IPS-18a (cell line): ENCODE measurements at regions not wholly inside any gene's neighbourhood (a gene's known extent, or its start where the extent isn't known, plus 50 kb on each side); places are given as distances from the start of the nearest gene placed in this dataset.

ENCODE experiments used
- H3K27ac ChIP-seq: one replicate; pipeline ENCODE4 v1.5.1; 2013; ENCODE audit warnings: low read length
- H3K27me3 ChIP-seq: one replicate; pipeline ENCODE4 v1.6.1; 2013; ENCODE audit warnings: mild to moderate bottlenecking, low read length; ENCODE audit not compliant: control insufficient read depth, insufficient read depth
- H3K36me3 ChIP-seq: one replicate; pipeline ENCODE4 v1.6.1; 2013; ENCODE audit warnings: low read depth, low read length; ENCODE audit not compliant: control insufficient read depth
- H3K4me1 ChIP-seq: one replicate; pipeline ENCODE4 v1.6.1; 2013; ENCODE audit warnings: low read depth, low read length; ENCODE audit not compliant: control insufficient read depth
- H3K4me3 ChIP-seq: one replicate; pipeline ENCODE4 v1.5.1; 2013; ENCODE audit warnings: low read length
- H3K9ac ChIP-seq: one replicate; pipeline ENCODE4 v1.6.1; 2013; ENCODE audit warnings: mild to moderate bottlenecking, low read length, moderate library complexity
- H3K9me3 ChIP-seq: one replicate; pipeline ENCODE4 v1.6.1; 2013; ENCODE audit warnings: low read depth, low read length; ENCODE audit not compliant: control insufficient read depth

DNA sequence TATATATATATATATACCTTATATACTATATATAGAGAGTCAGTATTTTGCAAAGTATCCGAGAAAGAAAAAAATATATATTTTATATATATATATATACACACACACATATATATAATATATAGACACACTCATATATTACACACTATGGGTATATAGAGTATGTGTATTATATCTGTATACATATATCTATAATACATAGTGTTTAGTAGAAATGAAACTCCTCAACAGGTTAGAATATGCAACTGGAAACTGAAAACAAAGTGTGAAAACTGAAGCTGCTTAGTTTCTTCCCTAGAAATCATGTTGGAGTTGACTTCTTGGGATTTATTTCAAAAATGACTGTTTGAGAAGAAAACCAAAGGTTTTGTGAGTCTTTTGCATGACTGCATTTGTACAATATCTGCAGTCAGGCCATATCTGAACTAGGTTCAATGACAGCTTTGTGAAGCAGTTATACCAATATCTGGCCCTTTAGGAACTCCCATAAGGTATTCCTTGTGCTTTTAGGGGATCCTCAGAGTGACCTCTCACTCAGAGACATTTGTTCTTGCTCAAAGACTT, 284.1 kb downstream of the CASP12 start:
- no peak overlapping the region for H3K9ac ChIP-seq
- H3K27me3 ChIP-seq = no peaks in the 10 kb centered on the region
- H3K4me1 ChIP-seq = peaks cover 3% of the 10 kb centered on the region
- no peak overlapping the region for H3K4me3 ChIP-seq
- no peaks in the 10 kb centered on the region for H3K9me3 ChIP-seq
- no peak overlapping the region for H3K27ac ChIP-seq
- H3K36me3 ChIP-seq = no peaks in the 10 kb centered on the region

GRCh38 chr11:104610635-104611034, 287.6 kb downstream of the CASP12 start:
- H3K27ac ChIP-seq = no peak overlapping the region
- no peak overlapping the region for H3K9ac ChIP-seq
- no peaks in the 10 kb centered on the region for H3K36me3 ChIP-seq
- H3K4me1 ChIP-seq = peaks cover 3% of the 10 kb centered on the region
- H3K4me3 ChIP-seq = no peak overlapping the region
- no peaks in the 10 kb centered on the region for H3K9me3 ChIP-seq
- H3K27me3 ChIP-seq = no peaks in the 10 kb centered on the region

DNA sequence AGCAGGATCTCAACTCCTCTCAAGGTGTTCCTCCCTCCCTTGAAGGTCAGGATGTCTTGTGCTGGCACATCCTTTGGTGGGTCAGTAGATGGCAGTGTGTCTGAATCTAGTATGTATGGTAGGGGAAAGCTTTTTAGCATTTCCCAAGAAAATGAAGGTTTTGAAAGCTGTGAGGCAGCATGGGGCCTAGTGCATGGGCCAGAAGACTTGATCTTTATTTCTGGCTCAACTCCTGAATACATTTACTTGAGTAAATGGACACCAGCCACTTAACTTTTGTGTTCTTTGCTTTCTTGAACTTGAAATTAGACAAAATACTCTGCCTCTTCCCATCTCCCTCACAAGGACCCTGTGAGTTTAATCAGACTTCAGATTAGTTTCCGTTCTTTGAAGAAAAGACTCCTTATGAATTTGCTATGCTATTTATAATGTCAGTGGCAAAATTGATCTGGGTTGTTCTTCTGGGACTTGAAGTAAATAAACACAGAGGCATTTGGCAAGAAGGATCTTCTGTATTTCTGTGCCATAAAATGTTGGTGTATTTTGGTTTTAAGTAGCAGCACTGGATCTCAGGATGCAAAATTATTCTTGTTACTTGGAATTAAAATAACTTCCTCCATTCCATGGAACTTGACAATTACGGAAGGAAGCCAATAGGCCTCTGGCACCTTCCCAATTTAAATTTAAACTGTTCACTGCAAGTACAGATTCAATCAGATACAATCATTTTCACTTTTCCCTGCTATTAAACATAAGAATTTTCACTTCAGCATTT, 288.8 kb downstream of the CASP12 start:
- H3K4me1 ChIP-seq = peaks cover 3% of the 10 kb centered on the region
- H3K4me3 ChIP-seq = no peak overlapping the region
- no peak overlapping the region for H3K27ac ChIP-seq
- no peak overlapping the region for H3K9ac ChIP-seq
- no peaks in the 10 kb centered on the region for H3K27me3 ChIP-seq
- no peaks in the 10 kb centered on the region for H3K36me3 ChIP-seq
- H3K9me3 ChIP-seq = no peaks in the 10 kb centered on the region

- H3K27ac ChIP-seq = no peak overlapping the region
- no peak overlapping the region for H3K9ac ChIP-seq
- H3K36me3 ChIP-seq = no peaks in the 10 kb centered on the region
- H3K27me3 ChIP-seq = no peaks in the 10 kb centered on the region
- H3K9me3 ChIP-seq = no peaks in the 10 kb centered on the region
- no peaks in the 10 kb centered on the region for H3K4me1 ChIP-seq
- H3K4me3 ChIP-seq = no peak overlapping the region
Measured at GRCh38 chr11:104602643-104603042, 295.6 kb downstream of the CASP12 start.

GRCh38 chr11:104594228-104594958, 303.9 kb downstream of the CASP12 start:
- Histone ChIP-seq H3K9me3 (no peaks in the 10 kb centered on the region), H3K4me3 (no peak overlapping the region), H3K27me3 (no peaks in the 10 kb centered on the region), H3K9ac (no peak overlapping the region), H3K36me3 (no peaks in the 10 kb centered on the region), H3K4me1 (no peaks in the 10 kb centered on the region), H3K27ac (no peak overlapping the region)

DNA sequence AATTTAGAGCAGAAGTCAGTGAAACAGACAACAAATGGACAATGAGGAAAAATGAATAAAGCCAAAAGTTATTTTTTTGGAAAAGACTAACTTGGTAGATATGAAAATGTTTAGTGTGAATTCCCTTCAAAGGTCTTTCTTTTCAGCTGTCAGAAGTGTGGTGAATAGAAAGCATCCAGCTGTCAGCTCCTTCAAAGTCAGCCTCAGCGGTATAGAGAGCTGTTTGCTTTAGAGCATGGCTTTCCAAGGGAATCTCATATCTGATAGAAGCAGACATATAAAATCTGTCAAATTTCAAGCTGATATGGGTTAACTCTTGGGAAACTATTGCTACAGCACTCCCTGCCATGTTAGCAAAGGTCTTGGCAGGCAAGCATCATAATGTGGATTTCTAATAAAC, 309.3 kb downstream of the CASP12 start:
- H3K9ac ChIP-seq = no peak overlapping the region
- no peaks in the 10 kb centered on the region for H3K9me3 ChIP-seq
- H3K27me3 ChIP-seq = no peaks in the 10 kb centered on the region
- H3K27ac ChIP-seq = no peak overlapping the region
- H3K4me1 ChIP-seq = no peaks in the 10 kb centered on the region
- no peaks in the 10 kb centered on the region for H3K36me3 ChIP-seq
- H3K4me3 ChIP-seq = no peak overlapping the region

DNA sequence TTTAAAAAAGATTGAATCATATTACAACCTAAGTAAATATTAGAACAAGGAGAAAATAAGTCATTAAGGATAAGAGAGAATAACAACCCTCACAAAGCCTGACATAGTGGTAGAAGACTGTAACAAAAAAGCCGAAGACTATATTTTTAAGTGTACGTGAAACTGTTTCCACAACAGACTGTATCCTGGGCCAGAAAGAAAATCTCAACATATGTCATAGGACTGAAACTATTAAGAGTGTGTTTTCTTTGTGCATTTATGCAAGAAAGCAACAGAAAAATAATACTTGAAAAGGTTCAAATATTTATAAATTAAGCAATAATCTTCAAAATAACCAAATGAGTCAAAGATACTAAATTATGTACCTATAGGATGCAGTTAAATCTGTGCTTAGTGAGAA, 309.8 kb downstream of the CASP12 start:
- Histone ChIP-seq H3K27ac (no peak overlapping the region), H3K9me3 (no peaks in the 10 kb centered on the region), H3K4me3 (no peak overlapping the region), H3K36me3 (no peaks in the 10 kb centered on the region), H3K4me1 (no peaks in the 10 kb centered on the region), H3K27me3 (no peaks in the 10 kb centered on the region), H3K9ac (no peak overlapping the region)

DNA sequence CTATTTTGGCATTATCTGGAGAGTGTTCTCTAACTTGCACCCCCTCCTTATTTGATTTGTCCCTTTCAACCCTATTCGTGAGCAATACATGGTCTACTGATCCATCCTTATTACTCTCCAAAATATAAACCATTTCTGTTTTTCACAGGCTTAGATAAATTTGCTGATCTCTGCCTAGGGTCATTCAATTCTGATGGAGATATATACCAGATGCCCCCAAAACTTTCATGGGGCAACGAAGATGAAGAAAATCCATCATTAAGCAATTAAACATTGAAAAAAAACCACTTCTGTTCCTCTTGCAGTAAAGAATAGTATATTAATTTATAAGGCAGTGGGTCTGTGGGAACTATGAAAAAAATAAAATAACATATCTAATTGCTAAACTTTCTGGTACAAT, 313.4 kb downstream of the CASP12 start:
- Histone ChIP-seq H3K27me3 (no peaks in the 10 kb centered on the region), H3K9me3 (no peaks in the 10 kb centered on the region), H3K27ac (no peak overlapping the region), H3K4me3 (no peak overlapping the region), H3K9ac (no peak overlapping the region), H3K36me3 (no peaks in the 10 kb centered on the region), H3K4me1 (peaks cover 22% of the 10 kb centered on the region)

DNA sequence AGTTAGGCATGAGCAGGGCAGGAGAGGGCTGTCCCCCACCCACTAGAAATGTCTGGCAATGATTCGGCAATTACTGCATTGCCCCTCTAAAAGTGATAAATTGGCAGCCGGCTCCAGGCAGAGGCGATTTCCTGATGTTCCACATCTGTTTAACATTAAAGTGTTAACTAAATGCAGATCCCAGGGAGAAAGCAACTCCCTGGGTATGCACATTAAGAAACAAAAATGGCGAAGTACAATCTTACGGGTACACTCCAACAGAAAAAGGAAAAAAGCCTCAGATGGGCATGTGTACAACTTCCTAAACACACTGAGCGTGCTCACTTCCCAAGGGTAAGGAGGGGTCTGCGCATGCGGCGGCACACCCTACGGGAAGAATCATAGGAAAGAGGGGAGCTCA, 314.4 kb downstream of the CASP12 start:
- H3K27ac ChIP-seq = no peak overlapping the region
- no peaks in the 10 kb centered on the region for H3K27me3 ChIP-seq
- H3K9ac ChIP-seq = no peak overlapping the region
- no peaks in the 10 kb centered on the region for H3K36me3 ChIP-seq
- H3K4me1 ChIP-seq = peaks cover 27% of the 10 kb centered on the region
- H3K9me3 ChIP-seq = no peaks in the 10 kb centered on the region
- no peak overlapping the region for H3K4me3 ChIP-seq

DNA sequence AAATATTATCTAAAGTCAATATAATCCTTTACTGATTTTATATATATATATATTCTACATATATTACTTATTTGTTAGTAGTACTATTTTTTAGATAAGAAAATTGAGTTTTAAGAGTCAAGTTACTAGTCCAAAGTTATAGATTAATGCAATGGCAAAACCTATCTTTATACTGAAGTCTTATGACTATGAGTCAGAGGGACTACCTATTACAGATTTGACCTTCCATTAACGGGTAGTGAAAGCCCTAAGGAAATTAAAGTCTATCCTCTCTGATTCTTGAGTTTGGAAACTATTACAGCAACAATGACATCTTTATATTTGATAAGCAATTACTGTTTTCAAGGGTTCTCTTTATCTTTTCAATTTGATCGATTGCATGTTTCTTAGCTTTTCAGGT, 315.8 kb downstream of the CASP12 start:
- Histone ChIP-seq H3K9me3 (no peaks in the 10 kb centered on the region), H3K9ac (no peak overlapping the region), H3K36me3 (no peaks in the 10 kb centered on the region), H3K4me1 (peaks cover 27% of the 10 kb centered on the region), H3K4me3 (no peak overlapping the region), H3K27me3 (no peaks in the 10 kb centered on the region), H3K27ac (no peak overlapping the region)

DNA sequence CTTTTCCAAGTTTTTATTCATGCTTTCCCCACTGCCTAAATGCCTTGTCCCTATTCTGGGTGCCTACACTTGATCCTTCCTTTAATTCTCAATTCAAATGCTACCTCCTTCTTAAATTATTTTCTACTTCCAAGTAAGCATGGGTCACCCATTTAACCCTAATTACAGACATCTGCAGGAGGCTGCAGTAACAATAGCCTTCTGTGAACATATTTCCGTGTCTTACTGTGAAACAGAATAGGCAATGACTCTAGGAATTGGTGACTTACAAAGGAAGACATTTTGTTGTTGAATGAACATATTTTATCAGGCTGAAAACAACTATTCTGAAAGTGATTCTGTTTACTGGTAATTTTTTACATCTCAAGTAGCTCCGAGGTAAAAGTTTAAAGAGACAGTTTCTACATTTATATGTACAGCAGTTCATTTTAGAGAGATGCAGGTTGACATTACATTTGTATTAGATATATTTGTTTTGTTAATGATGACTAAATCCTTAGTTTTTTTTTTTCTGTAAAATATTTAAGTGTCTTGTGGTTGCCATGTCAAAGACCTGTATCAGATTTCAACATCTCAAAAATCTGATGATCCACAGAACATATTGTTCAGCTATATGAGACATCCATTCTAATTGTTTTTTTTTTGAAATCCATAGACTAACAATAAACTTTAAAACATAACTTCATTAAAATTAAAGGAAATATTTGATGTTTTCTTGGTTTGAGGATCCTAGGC, 316.8 kb downstream of the CASP12 start:
- H3K4me3 ChIP-seq = peak overlapping the region; percentile 26
- no peaks in the 10 kb centered on the region for H3K27me3 ChIP-seq
- H3K9me3 ChIP-seq = no peaks in the 10 kb centered on the region
- peak overlapping the region; percentile 21 for H3K9ac ChIP-seq
- peak overlapping the region; percentile 88 for H3K27ac ChIP-seq
- no peaks in the 10 kb centered on the region for H3K36me3 ChIP-seq
- peaks cover 27% of the 10 kb centered on the region for H3K4me1 ChIP-seq
